HG03378 (cell line): ENCODE measurements at regions not wholly inside any gene's neighbourhood (a gene's known extent, or its start where the extent isn't known, plus 50 kb on each side); places are given as distances from the start of the nearest gene placed in this dataset.
"Not testable (repeated sequence)": the region's sequence is repeated elsewhere in the genome, so short reads cannot be mapped to it uniquely, and the experiment has no call there.

Experiments used
- ATAC-seq: cut with Tn5 transposase; IDR thresholded peaks from one replicate; pipeline ENCODE4 v1.9.1; 2021; ENCODE audit warnings: mild to moderate bottlenecking, moderate library complexity; ENCODE audit not compliant: unreplicated experiment

DNA sequence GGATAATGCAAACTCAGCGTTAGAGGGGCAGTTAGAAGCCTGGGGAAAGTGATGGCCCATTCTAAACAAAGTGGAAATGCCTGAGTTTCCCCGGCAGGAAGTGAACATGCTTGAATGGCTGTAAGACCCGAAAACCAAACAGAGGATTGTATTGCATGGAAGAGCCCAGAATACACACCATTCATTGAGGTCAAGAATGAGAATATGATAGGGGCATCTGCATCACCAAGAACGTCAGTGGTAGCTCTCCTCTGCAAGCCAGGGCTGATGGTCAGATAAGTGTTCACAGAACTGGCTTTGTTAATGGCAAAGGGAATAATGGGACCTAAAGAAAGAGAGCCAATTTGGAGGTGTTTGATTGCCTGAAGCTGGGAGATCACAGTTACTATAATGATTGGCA is 663.4 kb downstream of the KHDRBS2 start:
- ATAC-seq: no peak

DNA sequence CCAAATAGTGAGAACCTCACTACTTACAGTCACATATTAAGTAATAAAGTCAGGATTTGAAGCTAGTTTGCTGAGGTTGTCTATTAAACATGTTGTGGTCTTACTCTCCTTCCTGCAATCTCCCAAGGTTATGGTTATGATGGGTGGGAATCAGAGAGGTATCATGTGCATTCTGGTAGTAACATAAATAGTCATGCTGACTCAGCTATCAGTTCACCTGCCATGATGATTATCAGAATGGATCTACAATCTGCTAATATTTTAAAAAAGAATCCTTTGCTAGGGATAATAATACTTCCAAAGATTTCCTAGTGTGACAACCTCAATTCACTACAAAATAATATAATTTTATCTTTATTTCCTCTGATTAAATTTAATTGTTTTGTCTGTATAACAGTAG is 671.9 kb downstream of the KHDRBS2 start:
- no peak for ATAC-seq

DNA sequence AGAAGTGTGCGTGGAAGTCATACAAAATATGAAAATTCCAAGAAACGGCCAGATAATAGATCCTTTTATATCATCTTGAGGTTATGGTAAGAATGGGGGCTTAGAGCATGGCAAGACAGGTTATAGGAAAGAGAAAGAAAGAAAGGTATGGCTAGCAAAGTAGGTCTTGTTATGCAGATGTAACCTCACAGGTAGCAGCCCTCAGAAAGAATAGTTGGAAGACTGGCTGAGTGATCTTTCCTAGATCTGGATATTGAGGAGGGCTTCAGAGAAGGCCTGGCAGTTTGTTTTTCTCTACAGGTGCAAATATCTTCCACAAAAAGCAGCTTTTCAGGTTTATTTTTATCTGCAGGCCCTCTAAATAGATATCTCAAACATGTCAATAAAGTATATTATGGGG is 679.5 kb downstream of the KHDRBS2 start:
- ATAC-seq: no peak

DNA sequence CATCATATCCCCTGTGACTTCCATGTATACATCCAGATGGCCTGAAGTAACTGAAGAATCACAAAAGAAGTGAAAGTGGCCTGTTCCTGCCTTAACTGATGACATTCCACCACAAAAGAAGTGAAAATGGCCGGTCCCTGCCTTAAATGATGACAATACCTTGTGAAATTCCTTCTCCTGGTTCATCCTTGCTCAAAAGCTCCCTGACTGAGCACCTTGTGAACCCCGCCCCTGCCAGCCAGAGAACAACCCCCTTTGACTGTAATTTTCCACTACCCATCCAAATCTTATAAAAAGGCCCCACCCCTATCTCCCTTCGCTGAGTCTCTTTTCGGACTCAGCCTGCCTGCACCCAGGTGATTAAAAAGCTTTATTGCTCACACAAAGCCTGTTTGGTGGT is 680.2 kb downstream of the KHDRBS2 start:
- ATAC-seq: not testable (repeated sequence)

DNA sequence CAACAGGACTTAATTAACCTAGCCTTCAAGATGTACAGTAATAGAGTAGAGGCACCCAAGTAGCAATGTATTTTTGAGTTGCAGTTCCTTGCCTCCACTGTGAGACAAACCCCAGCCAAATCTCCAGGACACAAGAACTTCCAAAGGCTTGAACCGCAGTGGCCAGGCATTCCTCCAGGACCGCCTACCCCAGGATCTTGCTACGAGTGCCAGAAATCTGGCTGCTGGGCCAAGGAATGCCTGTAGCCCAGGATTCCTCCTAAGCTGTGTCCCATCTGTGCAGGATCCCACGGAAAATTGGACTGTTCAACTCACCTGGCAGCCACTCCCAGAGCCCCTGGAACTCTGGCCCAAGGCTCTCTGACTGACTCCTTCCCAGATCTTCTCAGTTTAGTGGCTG is 683.9 kb downstream of the KHDRBS2 start:
- not testable (repeated sequence) for ATAC-seq

DNA sequence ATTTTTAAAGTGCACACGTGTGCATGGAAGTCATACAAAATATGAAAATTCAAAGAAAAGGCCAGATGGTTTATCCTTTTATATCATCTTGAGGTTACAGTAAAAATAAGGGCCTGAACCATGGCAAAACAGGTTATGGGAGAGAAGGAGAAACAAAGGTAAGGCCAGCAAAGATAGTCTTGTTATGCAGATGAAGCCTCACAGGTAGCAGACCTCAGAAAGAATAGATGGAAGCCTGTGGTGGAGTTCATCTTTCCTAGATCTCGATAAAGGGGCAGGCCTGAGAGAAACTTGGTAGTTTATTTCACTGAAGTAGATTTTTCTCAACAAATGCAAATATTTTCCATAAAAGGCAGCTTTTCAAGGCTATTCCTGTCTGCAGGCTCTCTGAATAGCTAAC is 693.8 kb downstream of the KHDRBS2 start:
- no peak for ATAC-seq

DNA sequence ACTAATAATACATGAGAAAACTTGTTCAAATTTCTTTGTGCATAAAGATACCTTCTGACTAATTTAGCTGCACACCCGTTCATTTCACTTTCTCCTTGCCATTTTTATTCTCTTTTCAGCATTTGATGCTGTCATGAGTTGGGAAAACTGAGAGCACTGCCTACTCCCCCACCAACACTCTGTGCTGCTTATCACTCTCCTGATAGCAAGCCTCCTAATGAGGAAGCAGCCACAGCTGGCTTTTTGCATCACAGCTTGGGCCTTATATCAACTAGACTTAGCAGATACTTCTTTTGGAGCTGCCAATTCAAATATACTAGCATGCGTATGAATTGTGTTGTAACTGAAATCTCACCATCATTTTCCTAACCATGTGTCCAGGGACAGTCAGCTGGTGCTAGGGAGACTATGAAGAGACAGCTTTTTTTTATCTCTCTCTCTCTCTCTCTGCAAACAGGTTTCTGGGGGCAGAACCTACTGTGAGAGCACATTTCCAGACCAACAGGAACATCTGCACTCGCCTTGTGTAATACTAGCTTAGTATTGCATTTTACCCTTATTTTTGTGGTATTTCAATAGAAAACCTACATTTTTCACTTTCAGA is 699.0 kb downstream of the KHDRBS2 start:
- no peak for ATAC-seq

DNA sequence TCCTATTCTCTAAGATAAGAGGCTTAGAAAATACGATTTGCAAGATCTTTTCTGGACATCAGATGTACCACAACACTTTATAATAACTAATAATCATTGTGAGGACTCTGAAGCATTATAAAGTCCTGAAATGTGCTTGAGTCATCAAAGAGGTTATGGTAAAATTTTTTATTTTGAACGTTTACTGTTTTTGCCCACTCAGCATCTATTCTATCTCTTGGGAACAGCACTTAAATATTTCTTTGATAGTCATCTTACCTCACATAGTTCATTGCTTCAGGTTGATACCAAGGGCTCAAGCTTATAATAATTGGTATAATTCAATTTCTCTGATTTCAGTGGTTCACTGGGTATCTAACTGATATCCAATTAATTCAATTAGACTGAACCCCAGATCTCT is 700.5 kb downstream of the KHDRBS2 start:
- no peak for ATAC-seq

DNA sequence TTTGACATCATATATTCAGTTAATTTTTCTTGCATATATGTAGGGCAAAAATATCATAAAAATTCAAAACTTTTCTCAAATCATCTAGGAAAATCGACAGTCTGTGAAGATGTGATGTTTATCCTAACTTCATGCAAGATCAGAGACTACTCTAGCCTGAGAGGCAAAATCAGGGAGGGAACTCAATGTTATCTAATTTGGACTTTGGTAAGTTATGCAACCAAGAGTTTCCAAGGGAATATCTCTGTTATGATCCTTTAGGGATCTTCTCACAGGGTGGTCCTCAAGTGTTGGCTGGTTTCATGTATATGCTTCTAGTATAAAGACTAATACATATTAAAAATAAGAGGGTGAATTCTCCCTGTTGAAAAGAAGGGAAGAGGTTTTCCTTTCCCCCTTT is 723.9 kb downstream of the KHDRBS2 start:
- no peak for ATAC-seq

DNA sequence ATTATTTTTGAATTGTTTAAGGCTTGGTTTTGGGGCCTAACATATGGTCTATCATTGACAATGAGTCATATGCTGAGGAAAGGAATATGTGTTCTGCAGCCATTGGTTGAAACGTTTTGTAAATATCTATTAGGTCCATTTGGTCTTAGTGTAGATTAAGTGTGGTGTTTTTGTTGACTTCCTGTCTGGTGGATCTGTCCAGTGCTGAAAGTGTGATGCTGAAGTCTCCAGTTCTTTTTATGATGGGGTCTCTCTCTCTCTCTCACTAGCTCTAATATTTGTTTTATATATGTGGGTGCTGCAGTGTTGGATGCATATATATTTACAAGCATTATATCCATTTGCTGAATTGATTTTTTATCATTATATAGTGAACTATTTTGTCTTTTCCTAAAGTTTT is 727.2 kb downstream of the KHDRBS2 start:
- no peak for ATAC-seq

DNA sequence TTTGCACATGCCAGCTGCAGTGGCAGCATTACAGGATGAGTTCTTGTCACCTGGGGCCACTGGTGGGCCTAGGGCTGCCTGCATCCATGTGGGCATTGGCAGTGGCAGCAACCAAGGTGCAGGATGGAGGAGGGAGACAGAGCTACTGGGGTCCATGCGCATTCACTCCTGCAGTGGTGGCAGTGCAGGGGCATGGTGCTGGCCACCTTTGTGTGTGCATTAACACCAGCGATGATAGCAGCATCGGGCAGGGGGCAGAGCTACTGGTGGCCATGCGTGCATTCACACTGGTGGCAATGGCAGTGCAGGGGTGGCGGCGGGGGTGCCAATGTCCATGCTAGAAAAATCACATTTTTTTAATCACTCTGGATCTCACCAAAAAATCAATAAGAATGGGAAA is 730.0 kb downstream of the KHDRBS2 start:
- ATAC-seq: no peak

DNA sequence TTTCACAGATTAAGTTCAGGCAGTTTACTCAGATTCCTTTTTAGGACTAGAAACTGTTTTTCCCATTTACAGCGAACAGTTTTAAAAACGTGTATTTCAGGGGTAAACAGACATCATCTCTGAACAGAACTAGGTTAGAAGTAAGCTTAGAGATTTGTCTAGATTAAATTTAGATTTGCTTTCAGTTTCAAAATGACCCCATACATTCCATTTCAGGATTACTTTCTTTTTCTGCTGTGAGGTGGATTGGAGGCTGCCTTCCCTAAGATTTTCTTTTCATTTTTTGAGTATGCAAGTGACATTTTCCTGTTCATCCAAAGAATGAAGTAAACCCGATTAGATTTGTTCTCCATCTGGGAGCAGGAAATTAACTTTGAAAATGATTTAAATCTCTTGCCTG is 747.2 kb downstream of the KHDRBS2 start:
- peak; percentile 75 for ATAC-seq

DNA sequence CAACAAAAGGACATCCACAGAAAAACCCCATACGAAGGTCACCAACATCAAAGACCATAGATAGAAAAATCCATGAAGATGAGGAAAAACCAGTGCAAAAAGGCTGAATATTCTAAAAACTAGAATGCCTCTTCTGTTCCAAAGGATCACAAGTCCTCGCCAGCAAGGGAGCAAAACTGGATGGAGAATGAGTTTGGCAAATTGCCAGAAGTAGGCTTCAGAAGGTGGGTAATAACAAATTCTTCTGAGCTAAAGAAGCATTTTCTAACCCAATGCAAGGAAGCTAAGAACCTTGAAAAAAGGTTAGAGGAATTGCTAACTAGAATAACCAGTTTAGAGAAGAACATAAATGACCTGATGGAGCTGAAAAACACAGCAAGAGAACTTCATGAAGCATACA is 753.3 kb downstream of the KHDRBS2 start:
- not testable (repeated sequence) for ATAC-seq
